Endothelial cell of umbilical vein (primary cell): ENCODE measurements at regions not wholly inside any gene's neighbourhood (a gene's known extent, or its start where the extent isn't known, plus 50 kb on each side); places are given as distances from the start of the nearest gene placed in this dataset.

Source experiments
- BruUV-seq: library from RNA; stranded (reverse); fragments of 400-500 nt; replicated peaks from 2 replicates; lab custom pipeline; 2021; lab: Mats Ljungman, UMichigan
- CTCF ChIA-PET: fragments of 300-600, 350-600 bp; sonication (Branson Sonifier 250); formaldehyde crosslinking; loops from one replicate; lab custom pipeline; 2021; ENCODE audit warnings: antibody characterized with exemption, inconsistent platforms; lab: Charles Lee
- POLR2A ChIA-PET: fragments of 300-600, 350-600 bp; sonication (Branson Sonifier 250); formaldehyde crosslinking; loops from one replicate; lab custom pipeline; 2021; ENCODE audit warnings: antibody characterized with exemption, inconsistent platforms; lab: Charles Lee
- DNase-seq: peaks from one replicate; pipeline ENCODE4 v3.0.0-alpha.2; 2011; ENCODE audit warnings: low read depth, low spot score
- FAIRE-seq: peaks from 2 replicates; lab custom pipeline; 2011; peaks lifted over from hg19 to GRCh38; lab: Jason Lieb, UNC
- H2AFZ ChIP-seq: 2 replicates; pipeline ENCODE4 v1.6.0; 2012; ENCODE audit warnings: low read depth, low read length, control low read depth, inconsistent platforms
- H3K27ac ChIP-seq: 2 replicates; pipeline ENCODE4 v1.5.1; 2011; ENCODE audit warnings: low read depth, mild to moderate bottlenecking, control low read depth, low read length, moderate library complexity; ENCODE audit not compliant: insufficient read depth
- H3K27me3 ChIP-seq, 2 experiments: 2 replicates each; pipeline versions ENCODE4 v1.6.0 to v1.6.1; 2011; ENCODE audit warnings: low read length in 2 of 2, mixed read lengths in 1 of 2; ENCODE audit not compliant: control insufficient read depth in 2 of 2, insufficient read depth in 2 of 2
- H3K36me3 ChIP-seq, 2 experiments: 2 replicates in 1 of 2; 3 replicates in 1 of 2; pipeline ENCODE4 v1.5.1; 2011; ENCODE audit warnings: low read length in 2 of 2, mild to moderate bottlenecking in 1 of 2, moderate library complexity in 1 of 2; ENCODE audit not compliant: control insufficient read depth in 2 of 2, insufficient read depth in 2 of 2; ENCODE audit errors: extremely low read depth in 1 of 2
- H3K4me1 ChIP-seq: 3 replicates; pipeline ENCODE4 v1.5.1; 2011; ENCODE audit warnings: mild to moderate bottlenecking, low read length; ENCODE audit not compliant: control insufficient read depth, insufficient read depth; ENCODE audit errors: extremely low read depth
- H3K4me2 ChIP-seq: 2 replicates; pipeline ENCODE4 v1.6.1; 2011; ENCODE audit warnings: low read length, control low read depth, mixed read lengths; ENCODE audit not compliant: insufficient read depth
- H3K4me3 ChIP-seq, 3 experiments: fragments of 200-600 bp in 1 of 3; sonication (generic), shearing (Covaris generic) in 1 of 3; replicated peaks in 1 of 3; 2 replicates each; pipeline ENCODE4 v1.5.1; 2011 to 2016; ENCODE audit warnings: control low read depth in 3 of 3, low read length in 3 of 3, mild to moderate bottlenecking in 2 of 3, inconsistent platforms in 1 of 3, low read depth in 1 of 3, moderate library complexity in 1 of 3; ENCODE audit not compliant: insufficient read depth in 1 of 3
- H3K79me2 ChIP-seq: 2 replicates; pipeline ENCODE4 v1.6.0; 2012; ENCODE audit warnings: low read length, inconsistent platforms; ENCODE audit not compliant: control insufficient read depth, insufficient read depth
- H3K9ac ChIP-seq: replicated peaks from 2 replicates; pipeline ENCODE3; 2011; ENCODE audit warnings: low read length, control low read depth; ENCODE audit not compliant: insufficient read depth; ENCODE audit errors: extremely low read depth
- H3K9me1 ChIP-seq: replicated peaks from 3 replicates; pipeline ENCODE4 v1.6.0; 2011; ENCODE audit warnings: mild to moderate bottlenecking, low read length; ENCODE audit not compliant: control insufficient read depth, insufficient read depth; ENCODE audit errors: extremely low read depth
- H3K9me3 ChIP-seq: replicated peaks from 2 replicates; pipeline ENCODE4 v1.5.1; 2012; ENCODE audit warnings: low read length, inconsistent platforms; ENCODE audit not compliant: control insufficient read depth, insufficient read depth
- H4K20me1 ChIP-seq: replicated peaks from 2 replicates; pipeline ENCODE3; 2011; ENCODE audit warnings: mild to moderate bottlenecking, low read length; ENCODE audit not compliant: control insufficient read depth, insufficient read depth; ENCODE audit errors: extremely low read depth
- CTCF ChIP-seq, 2 donors: IDR thresholded peaks; 1 replicate in 1 of 2; 2 replicates in 1 of 2; pipeline ENCODE4 v1.5.1; 2011; ENCODE audit warnings: low read length in 2 of 2, mild to moderate bottlenecking in 2 of 2, moderate library complexity in 2 of 2, control low read depth in 1 of 2, inconsistent platforms in 1 of 2, low read depth in 1 of 2; ENCODE audit not compliant: insufficient read depth in 1 of 2; ENCODE audit errors: extremely low read depth in 1 of 2
- EZH2 ChIP-seq: IDR thresholded peaks from 2 replicates; pipeline ENCODE4 v1.6.1; 2012; ENCODE audit warnings: borderline replicate concordance, low read depth, mild to moderate bottlenecking, moderate library complexity, low read length, inconsistent platforms; ENCODE audit not compliant: severe bottlenecking
- FOS ChIP-seq: IDR thresholded peaks from 2 replicates; pipeline ENCODE4 v1.6.1; 2011; ENCODE audit warnings: mild to moderate bottlenecking, low read length, moderate library complexity, borderline replicate concordance; ENCODE audit not compliant: insufficient read depth
- GATA2 ChIP-seq: IDR thresholded peaks from 2 replicates; pipeline ENCODE4 v1.7.0; 2011; ENCODE audit warnings: low read depth, mild to moderate bottlenecking, moderate library complexity, mixed read lengths, low read length; ENCODE audit not compliant: insufficient read length, insufficient read depth
- JUN ChIP-seq: IDR thresholded peaks from 2 replicates; pipeline ENCODE4 v1.6.1; 2011; ENCODE audit warnings: borderline replicate concordance, low read depth; ENCODE audit not compliant: insufficient read length, insufficient read depth
- MYC ChIP-seq: IDR thresholded peaks from one replicate; pipeline ENCODE4 v1.6.1; 2011; ENCODE audit warnings: mild to moderate bottlenecking, low read depth, low read length
- POLR2A ChIP-seq: IDR thresholded peaks from 2 replicates; pipeline ENCODE4 v1.6.1; 2012; ENCODE audit warnings: low read depth, mild to moderate bottlenecking, control low read depth, low read length
- POLR2AphosphoS5 ChIP-seq: IDR thresholded peaks from 2 replicates; pipeline ENCODE4 v1.6.1; 2012; ENCODE audit warnings: low read depth, mild to moderate bottlenecking, control low read depth, low read length, moderate library complexity; ENCODE audit not compliant: insufficient read depth
- dilution Hi-C: fragments of 300-500 bp; cut with MboI; formaldehyde crosslinking; loops from one replicate; pipeline ENCODE4 v1.15.0; 2019; ENCODE audit warnings: low sequenced_read_pairs; ENCODE audit not compliant: extremely low pct_ligation_motif_present
- intact Hi-C: fragments of 100-400 bp; cut with micrococcal nuclease; formaldehyde crosslinking; loops from one replicate; pipeline ENCODE4 v1.10.0; 2022
- TF ChIP-seq, protein P1 (sequence below): IDR thresholded peaks from 2 replicates; pipeline ENCODE4 v1.6.1; 2011; ENCODE audit not compliant: insufficient read depth, insufficient read length

DNA sequence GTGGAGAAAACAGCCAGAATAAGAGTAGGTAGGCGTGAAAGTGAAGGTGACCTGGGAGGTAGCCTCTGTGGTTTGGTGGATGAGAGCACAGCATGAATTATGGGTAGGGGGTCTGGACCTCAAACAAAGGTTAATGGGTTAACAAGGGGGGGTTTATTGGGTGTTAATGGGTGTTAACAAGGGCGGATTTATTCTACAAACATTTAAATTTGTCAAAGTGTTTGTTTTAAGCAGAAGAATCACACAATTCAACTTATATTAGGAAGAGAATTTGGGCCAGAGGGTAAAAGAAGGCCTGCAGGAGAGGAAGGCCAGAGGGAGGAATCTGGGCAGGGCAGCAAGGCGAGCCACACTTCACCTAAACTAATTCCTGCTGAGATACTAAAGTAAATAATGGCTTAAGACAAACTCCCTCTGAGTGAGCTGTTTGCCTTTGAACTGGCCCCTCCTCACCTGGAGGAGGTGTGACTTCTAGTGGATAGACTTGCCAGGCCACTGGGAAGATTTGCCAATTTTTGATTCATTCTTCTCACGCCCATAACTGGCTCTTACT is 191.7 kb downstream of the GIPC2 start:
- Histone ChIP-seq H4K20me1 (no peaks in the 10 kb centered on the region), H3K4me1 (no peaks in the 10 kb centered on the region), H3K4me2 (no peak overlapping the region), H3K9me3 (no peaks in the 10 kb centered on the region), H3K27me3 (peaks cover 0 to 9% of the 10 kb centered on the region in 2 experiments), H3K79me2 (no peaks in the 10 kb centered on the region), H3K36me3 (no peaks in the 10 kb centered on the region), H3K9me1 (no peaks in the 10 kb centered on the region), H2AFZ (no peak overlapping the region), H3K27ac (no peak overlapping the region), H3K4me3 (no peak overlapping the region), H3K9ac (no peak overlapping the region)
- POLR2A ChIA-PET, result interaction anchor here (0.7 kb wide), 1 partner anchor 18 kb away, joined by 9 read pairs; no protein-coding TSS in a partner anchor
- CTCF ChIA-PET, result no interaction called here
- no peak for TF ChIP-seq POLR2AphosphoS5
- TF ChIP-seq CTCF (IDR thresholded peaks at IDR 0.05; ENCODE audit: extremely low read depth in 1 of 2, insufficient read depth in 1 of 2, low read depth in 1 of 2, low read length in 2 of 2), result no peak
- intact Hi-C loops, result no loop called here
- no peak for DNase-seq
- dilution Hi-C loops, result no loop called here
- FAIRE-seq, result no peak
- no TSS peak for BruUV-seq

DNA sequence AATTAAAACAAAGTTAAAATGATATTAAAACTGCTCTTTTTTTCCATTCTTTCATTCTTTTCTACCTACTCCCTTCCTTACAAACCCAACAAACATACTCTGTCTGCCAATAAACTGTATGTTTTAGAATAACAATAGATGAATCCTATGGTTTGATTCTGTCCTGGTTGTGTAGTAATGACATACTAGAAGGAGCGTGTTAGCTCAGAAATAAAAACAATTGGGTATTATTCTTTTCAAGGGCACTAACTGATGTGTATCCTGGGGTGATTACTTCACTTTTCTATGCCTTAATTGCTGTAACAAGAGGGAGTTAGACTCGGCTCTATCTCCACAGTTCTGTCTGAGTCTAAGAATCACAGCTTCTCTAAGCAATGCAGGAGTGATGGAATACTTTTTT is 194.4 kb downstream of the GIPC2 start:
- no peak for FAIRE-seq
- H3K27ac ChIP-seq, result no peak overlapping the region
- CTCF ChIA-PET, result no interaction called here

More for the DNA sequence above, 194.4 kb downstream of the GIPC2 start:
- TF ChIP-seq JUN, result no peak
- TF ChIP-seq POLR2AphosphoS5, result no peak
- TF ChIP-seq FOS, result no peak
- TF ChIP-seq POLR2A, result no peak
- TF ChIP-seq CTCF (IDR thresholded peaks at IDR 0.05; ENCODE audit: extremely low read depth in 1 of 2, insufficient read depth in 1 of 2, low read depth in 1 of 2, low read length in 2 of 2), result no peak
- TF ChIP-seq MYC, result no peak
- TF ChIP-seq, protein P1, sequence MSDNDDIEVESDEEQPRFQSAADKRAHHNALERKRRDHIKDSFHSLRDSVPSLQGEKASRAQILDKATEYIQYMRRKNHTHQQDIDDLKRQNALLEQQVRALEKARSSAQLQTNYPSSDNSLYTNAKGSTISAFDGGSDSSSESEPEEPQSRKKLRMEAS, result no peak
- TF ChIP-seq GATA2, result no peak
- TF ChIP-seq EZH2, result no peak
- no peaks in the 10 kb centered on the region for H3K36me3 ChIP-seq
- intact Hi-C loops (no loop called here), dilution Hi-C loops (no loop called here)
- H3K27me3 ChIP-seq, result peaks cover 0 to 9% of the 10 kb centered on the region in 2 experiments
- H2AFZ ChIP-seq, result no peak overlapping the region
- POLR2A ChIA-PET, result no interaction called here
- DNase-seq, result no peak
- H3K9me1 ChIP-seq, result no peaks in the 10 kb centered on the region
- H4K20me1 ChIP-seq, result no peaks in the 10 kb centered on the region
- no peak overlapping the region for H3K4me3 ChIP-seq
- no peaks in the 10 kb centered on the region for H3K79me2 ChIP-seq
- no peaks in the 10 kb centered on the region for H3K4me1 ChIP-seq
- no peaks in the 10 kb centered on the region for H3K9me3 ChIP-seq
- H3K4me2 ChIP-seq, result no peak overlapping the region
- H3K9ac ChIP-seq, result no peak overlapping the region
- no TSS peak for BruUV-seq
